ENCODE measurements at regions not wholly inside any gene's neighbourhood (a gene's known extent, or its start where the extent isn't known, plus 50 kb on each side); places are given as distances from the start of the nearest gene placed in this dataset.

DNA sequence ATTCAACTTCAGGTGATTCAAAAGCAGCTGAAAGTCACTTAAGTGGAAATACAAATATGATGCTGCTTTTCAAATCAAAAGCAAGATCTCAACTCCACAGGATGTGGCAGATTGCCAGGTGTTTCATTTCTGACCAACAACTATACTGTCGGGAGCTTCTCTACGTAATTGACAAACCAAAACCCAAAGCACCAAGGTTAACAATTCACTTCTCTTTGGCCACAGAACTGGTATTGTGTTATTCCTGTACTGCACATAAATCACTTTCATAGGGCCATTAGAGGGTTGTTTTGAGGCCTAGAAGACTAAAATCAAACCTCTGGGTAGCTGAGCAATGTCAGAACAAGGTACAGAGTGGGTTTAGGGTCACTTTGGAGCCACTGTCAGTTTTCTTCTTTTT lies 169.7 kb downstream of the HAO1 start:
- TF ChIP-seq, protein P1, sequence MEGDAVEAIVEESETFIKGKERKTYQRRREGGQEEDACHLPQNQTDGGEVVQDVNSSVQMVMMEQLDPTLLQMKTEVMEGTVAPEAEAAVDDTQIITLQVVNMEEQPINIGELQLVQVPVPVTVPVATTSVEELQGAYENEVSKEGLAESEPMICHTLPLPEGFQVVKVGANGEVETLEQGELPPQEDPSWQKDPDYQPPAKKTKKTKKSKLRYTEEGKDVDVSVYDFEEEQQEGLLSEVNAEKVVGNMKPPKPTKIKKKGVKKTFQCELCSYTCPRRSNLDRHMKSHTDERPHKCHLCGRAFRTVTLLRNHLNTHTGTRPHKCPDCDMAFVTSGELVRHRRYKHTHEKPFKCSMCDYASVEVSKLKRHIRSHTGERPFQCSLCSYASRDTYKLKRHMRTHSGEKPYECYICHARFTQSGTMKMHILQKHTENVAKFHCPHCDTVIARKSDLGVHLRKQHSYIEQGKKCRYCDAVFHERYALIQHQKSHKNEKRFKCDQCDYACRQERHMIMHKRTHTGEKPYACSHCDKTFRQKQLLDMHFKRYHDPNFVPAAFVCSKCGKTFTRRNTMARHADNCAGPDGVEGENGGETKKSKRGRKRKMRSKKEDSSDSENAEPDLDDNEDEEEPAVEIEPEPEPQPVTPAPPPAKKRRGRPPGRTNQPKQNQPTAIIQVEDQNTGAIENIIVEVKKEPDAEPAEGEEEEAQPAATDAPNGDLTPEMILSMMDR (IDR thresholded peaks at IDR 0.05 in 4 of 5, conservative IDR thresholded peaks at IDR 0.05 in 1 of 5) = no peak
- no peak for TF ChIP-seq POLR2A (IDR thresholded peaks at IDR 0.05)
